Astrocyte (in vitro differentiated cells and primary cell): ENCODE measurements at regions not wholly inside any gene's neighbourhood (a gene's known extent, or its start where the extent isn't known, plus 50 kb on each side); places are given as distances from the start of the nearest gene placed in this dataset.

Experiments used
- DNase-seq: peaks from one replicate; pipeline ENCODE4 v3.0.0-alpha.2; 2010; ENCODE audit warnings: low read depth
- FAIRE-seq: peaks from 2 replicates; lab custom pipeline; 2011; peaks lifted over from hg19 to GRCh38; lab: Jason Lieb, UNC
- H2AFZ ChIP-seq: 2 replicates; pipeline ENCODE4 v1.6.0; 2012; ENCODE audit warnings: low read depth, low read length, inconsistent platforms
- H3K27ac ChIP-seq: 2 replicates; pipeline ENCODE4 v1.5.1; 2011; ENCODE audit warnings: low read depth, low read length, inconsistent platforms
- H3K27me3 ChIP-seq: 2 replicates; pipeline ENCODE4 v1.6.0; 2011; ENCODE audit warnings: low read length, inconsistent platforms; ENCODE audit not compliant: insufficient read depth
- H3K36me3 ChIP-seq: 2 replicates; pipeline ENCODE4 v1.5.1; 2011; ENCODE audit warnings: low read length, inconsistent platforms; ENCODE audit not compliant: insufficient read depth
- H3K4me1 ChIP-seq: 2 replicates; pipeline ENCODE4 v1.5.1; 2011; ENCODE audit warnings: low read length, inconsistent platforms; ENCODE audit not compliant: insufficient read depth
- H3K4me2 ChIP-seq: 2 replicates; pipeline ENCODE4 v1.6.0; 2012; ENCODE audit warnings: low read length, inconsistent platforms
- H3K4me3 ChIP-seq: 2 replicates; pipeline ENCODE4 v1.5.1; 2011; ENCODE audit warnings: low read depth, mild to moderate bottlenecking, low read length, inconsistent platforms; ENCODE audit not compliant: insufficient read depth
- H3K79me2 ChIP-seq: 2 replicates; pipeline ENCODE4 v1.6.0; 2012; ENCODE audit warnings: mild to moderate bottlenecking, low read length, inconsistent platforms; ENCODE audit not compliant: insufficient read depth
- H3K9ac ChIP-seq: 2 replicates; pipeline ENCODE4 v1.6.0; 2012; ENCODE audit warnings: mild to moderate bottlenecking, low read length, inconsistent platforms
- H3K9me3 ChIP-seq: 2 replicates; pipeline ENCODE4 v1.5.1; 2012; ENCODE audit warnings: low read depth, mild to moderate bottlenecking, low read length, inconsistent platforms; ENCODE audit not compliant: insufficient read depth
- H4K20me1 ChIP-seq: 2 replicates; pipeline ENCODE4 v1.6.0; 2012; ENCODE audit warnings: low read length, inconsistent platforms; ENCODE audit not compliant: insufficient read depth
- H3K27ac Mint-ChIP-seq: one replicate; pipeline ENCODE4 v1.8.0; 2021; ENCODE audit warnings: mild to moderate bottlenecking, mixed read lengths; ENCODE audit not compliant: unreplicated experiment
- H3K27me3 Mint-ChIP-seq: one replicate; pipeline ENCODE4 v1.8.0; 2021; ENCODE audit warnings: low read depth, mixed read lengths; ENCODE audit not compliant: unreplicated experiment
- H3K36me3 Mint-ChIP-seq: one replicate; pipeline ENCODE4 v1.8.0; 2021; ENCODE audit warnings: low read depth, mixed read lengths; ENCODE audit not compliant: unreplicated experiment
- H3K4me1 Mint-ChIP-seq: one replicate; pipeline ENCODE4 v1.8.0; 2021; ENCODE audit warnings: low read depth, mixed read lengths; ENCODE audit not compliant: unreplicated experiment
- H3K4me3 Mint-ChIP-seq: one replicate; pipeline ENCODE4 v1.8.0; 2021; ENCODE audit warnings: mild to moderate bottlenecking, moderate library complexity, mixed read lengths; ENCODE audit not compliant: unreplicated experiment
- H3K9me3 Mint-ChIP-seq: one replicate; pipeline ENCODE4 v1.8.0; 2021; ENCODE audit warnings: mild to moderate bottlenecking, mixed read lengths; ENCODE audit not compliant: unreplicated experiment
- EZH2 ChIP-seq: IDR thresholded peaks from 2 replicates; pipeline ENCODE4 v1.6.1; 2012; ENCODE audit warnings: mild to moderate bottlenecking, low read length, inconsistent platforms; ENCODE audit not compliant: insufficient read depth
- TF ChIP-seq, protein P1 (sequence below): IDR thresholded peaks from 2 replicates; pipeline ENCODE4 v1.5.1; 2011; ENCODE audit warnings: low read depth, mild to moderate bottlenecking, inconsistent platforms, low read length, moderate library complexity; ENCODE audit not compliant: insufficient read depth

DNA sequence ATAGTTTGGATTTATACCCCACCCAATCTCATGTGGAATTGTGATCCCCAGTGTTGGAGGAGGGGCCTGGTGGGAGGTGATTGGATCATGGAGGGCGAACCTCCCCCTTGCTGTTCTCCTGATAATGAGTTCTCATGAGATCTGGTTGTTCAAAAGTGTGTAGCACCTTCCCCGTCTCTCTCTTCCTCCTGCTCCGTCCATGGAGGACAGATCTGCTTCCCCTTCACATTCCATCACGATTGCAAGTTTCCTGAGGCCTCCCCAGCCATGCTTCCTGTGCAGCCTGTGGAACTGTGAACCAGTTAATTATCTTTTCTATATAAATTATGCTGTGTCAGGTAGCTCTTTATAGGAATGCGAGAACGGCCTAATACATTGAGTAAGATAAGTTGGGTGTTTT is 518.8 kb upstream of the LCORL start:
- TF ChIP-seq, protein P1, sequence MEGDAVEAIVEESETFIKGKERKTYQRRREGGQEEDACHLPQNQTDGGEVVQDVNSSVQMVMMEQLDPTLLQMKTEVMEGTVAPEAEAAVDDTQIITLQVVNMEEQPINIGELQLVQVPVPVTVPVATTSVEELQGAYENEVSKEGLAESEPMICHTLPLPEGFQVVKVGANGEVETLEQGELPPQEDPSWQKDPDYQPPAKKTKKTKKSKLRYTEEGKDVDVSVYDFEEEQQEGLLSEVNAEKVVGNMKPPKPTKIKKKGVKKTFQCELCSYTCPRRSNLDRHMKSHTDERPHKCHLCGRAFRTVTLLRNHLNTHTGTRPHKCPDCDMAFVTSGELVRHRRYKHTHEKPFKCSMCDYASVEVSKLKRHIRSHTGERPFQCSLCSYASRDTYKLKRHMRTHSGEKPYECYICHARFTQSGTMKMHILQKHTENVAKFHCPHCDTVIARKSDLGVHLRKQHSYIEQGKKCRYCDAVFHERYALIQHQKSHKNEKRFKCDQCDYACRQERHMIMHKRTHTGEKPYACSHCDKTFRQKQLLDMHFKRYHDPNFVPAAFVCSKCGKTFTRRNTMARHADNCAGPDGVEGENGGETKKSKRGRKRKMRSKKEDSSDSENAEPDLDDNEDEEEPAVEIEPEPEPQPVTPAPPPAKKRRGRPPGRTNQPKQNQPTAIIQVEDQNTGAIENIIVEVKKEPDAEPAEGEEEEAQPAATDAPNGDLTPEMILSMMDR: no peak
- no peak for TF ChIP-seq EZH2
- Mint-ChIP-seq H3K9me3 (no peaks in the 10 kb centered on the region), H3K36me3 (no peaks in the 10 kb centered on the region), H3K4me3 (no peak overlapping the region), H3K27ac (no peak overlapping the region), H3K4me1 (no peaks in the 10 kb centered on the region), H3K27me3 (no peaks in the 10 kb centered on the region)
- no peak overlapping the region for H3K4me3 ChIP-seq
- DNase-seq (no peak), FAIRE-seq (no peak)
- no peaks in the 10 kb centered on the region for H4K20me1 ChIP-seq
- H3K27ac ChIP-seq: no peak overlapping the region
- H3K36me3 ChIP-seq: no peaks in the 10 kb centered on the region
- no peaks in the 10 kb centered on the region for H3K9me3 ChIP-seq
- no peaks in the 10 kb centered on the region for H3K4me1 ChIP-seq
- no peak overlapping the region for H2AFZ ChIP-seq
- no peaks in the 10 kb centered on the region for H3K27me3 ChIP-seq
- H3K4me2 ChIP-seq: no peak overlapping the region
- no peak overlapping the region for H3K9ac ChIP-seq
- no peaks in the 10 kb centered on the region for H3K79me2 ChIP-seq

- no peak overlapping the region for H2AFZ ChIP-seq
- no peak overlapping the region for H3K4me3 Mint-ChIP-seq
- H3K9me3 ChIP-seq: peaks cover 3% of the 10 kb centered on the region
- no peak overlapping the region for H3K27ac ChIP-seq
- DNase-seq (no peak), FAIRE-seq (no peak)
- H3K79me2 ChIP-seq: no peaks in the 10 kb centered on the region
- no peak overlapping the region for H3K4me2 ChIP-seq
- H3K9me3 Mint-ChIP-seq: peaks cover 4% of the 10 kb centered on the region
- H3K4me1 Mint-ChIP-seq: no peaks in the 10 kb centered on the region
- no peaks in the 10 kb centered on the region for H3K36me3 Mint-ChIP-seq
- no peaks in the 10 kb centered on the region for H3K27me3 Mint-ChIP-seq
- no peaks in the 10 kb centered on the region for H4K20me1 ChIP-seq
- H3K9ac ChIP-seq: no peak overlapping the region
- H3K4me3 ChIP-seq: no peak overlapping the region
- TF ChIP-seq, protein P1: no peak
- no peak for TF ChIP-seq EZH2
- H3K27me3 ChIP-seq: no peaks in the 10 kb centered on the region
- no peak overlapping the region for H3K27ac Mint-ChIP-seq
- no peaks in the 10 kb centered on the region for H3K36me3 ChIP-seq
- no peaks in the 10 kb centered on the region for H3K4me1 ChIP-seq
Measured at GRCh38 chr4:18538121-18538520, 516.6 kb upstream of the LCORL start.

- no peak overlapping the region for H3K27ac Mint-ChIP-seq
- no peak for FAIRE-seq
- H4K20me1 ChIP-seq: no peaks in the 10 kb centered on the region
Measured at GRCh38 chr4:18536428-18536827, 514.9 kb upstream of the LCORL start.

More at GRCh38 chr4:18536428-18536827, 514.9 kb upstream of the LCORL start:
- H3K4me2 ChIP-seq: no peak overlapping the region
- Mint-ChIP-seq H3K9me3 (peaks cover 4% of the 10 kb centered on the region), H3K4me1 (no peaks in the 10 kb centered on the region), H3K36me3 (no peaks in the 10 kb centered on the region), H3K4me3 (no peak overlapping the region), H3K27me3 (no peaks in the 10 kb centered on the region)
- TF ChIP-seq, protein P1: no peak
- TF ChIP-seq EZH2: no peak
- no peaks in the 10 kb centered on the region for H3K36me3 ChIP-seq
- H3K4me1 ChIP-seq: no peaks in the 10 kb centered on the region
- DNase-seq: no peak
- H3K27me3 ChIP-seq: no peaks in the 10 kb centered on the region
- no peak overlapping the region for H2AFZ ChIP-seq
- no peak overlapping the region for H3K27ac ChIP-seq
- H3K9me3 ChIP-seq: peaks cover 3% of the 10 kb centered on the region
- H3K79me2 ChIP-seq: no peaks in the 10 kb centered on the region
- no peak overlapping the region for H3K9ac ChIP-seq
- H3K4me3 ChIP-seq: no peak overlapping the region
